ENCODE measurements at regions not wholly inside any gene's neighbourhood (a gene's known extent, or its start where the extent isn't known, plus 50 kb on each side); places are given as distances from the start of the nearest gene placed in this dataset.

DNA sequence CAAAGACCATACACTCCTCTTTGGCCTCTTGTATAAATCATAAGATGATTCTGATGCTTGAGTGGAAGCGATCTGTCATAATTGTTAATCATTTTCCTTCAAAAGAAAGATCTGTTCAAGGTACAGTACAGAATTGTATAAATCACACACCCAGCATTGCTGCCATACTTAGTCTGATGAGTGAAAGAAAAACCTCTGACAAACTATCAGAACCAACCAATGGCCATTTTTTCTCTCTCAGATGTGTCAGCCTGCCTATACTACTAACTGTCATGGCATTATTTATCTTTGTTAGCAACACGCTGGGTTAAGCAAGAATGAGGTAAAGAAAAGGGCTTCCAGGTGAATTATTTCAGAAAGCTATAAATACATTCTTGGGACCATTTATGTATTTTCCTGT is 1112.7 kb upstream of the TENM4 start:
- POLR2A ChIA-PET, result no interaction called here
- H3K27me3 ChIP-seq (replicated peaks in 1 of 2; ENCODE audit: control insufficient read depth in 2 of 2, extremely low read depth in 1 of 2, insufficient read depth in 2 of 2, low read length in 1 of 2), result no peaks in the 10 kb centered on the region
- Mint-ChIP-seq H3K4me1 (no peaks in the 10 kb centered on the region), H3K36me3 (no peaks in the 10 kb centered on the region), H3K4me3 (no peak overlapping the region), H3K9me3 (peaks cover 19 to 31% (median 25%) of the 10 kb centered on the region in 3 donors), H3K27me3 (no peaks in the 10 kb centered on the region), H3K27ac (no peak overlapping the region)
- no CpG with 5 or more reads among the region's 2 CpGs for WGBS (ENCODE audit: insufficient coverage)
- no peak for DNase-seq
- CTCF ChIA-PET, result no interaction called here
- no peaks in the 10 kb centered on the region for H3K9me3 ChIP-seq
- H3K4me1 ChIP-seq (ENCODE audit: control insufficient read depth in 1 of 2, extremely low read depth in 1 of 2, insufficient read depth in 2 of 2, low read length in 2 of 2), result no peaks in the 10 kb centered on the region
- no peaks in the 10 kb centered on the region for H3K36me3 ChIP-seq (ENCODE audit: control insufficient read depth in 2 of 2, extremely low read depth in 1 of 2, insufficient read depth in 1 of 2, low read length in 1 of 2)
- H3K27ac ChIP-seq (ENCODE audit: low read length), result no peak overlapping the region
- ATAC-seq (replicated peaks in 1 of 4), result no peak
- H3K4me3 ChIP-seq (ENCODE audit: control insufficient read depth in 1 of 2, extremely low read depth in 1 of 2, low read length in 1 of 2), result no peak overlapping the region

DNA sequence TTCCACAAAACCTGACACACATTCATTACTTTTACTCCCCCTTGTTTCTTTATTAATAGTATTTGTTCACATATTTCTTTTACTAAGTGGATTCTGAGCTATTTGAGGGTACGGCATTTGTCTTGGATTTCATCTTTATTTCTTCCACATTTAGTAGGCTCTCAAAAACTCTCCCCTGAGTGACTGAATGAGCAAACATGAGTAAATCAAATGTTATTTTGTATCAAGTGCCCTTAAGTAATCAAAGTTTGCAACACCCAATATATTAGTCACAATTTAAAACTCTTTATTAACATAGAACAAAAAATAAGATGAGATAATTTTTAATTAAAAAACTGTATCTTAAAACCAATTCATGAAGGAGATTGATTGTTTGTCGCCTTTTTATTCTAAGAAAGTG is 1101.9 kb upstream of the TENM4 start:
- Mint-ChIP-seq H3K9me3 (peaks cover 9 to 32% (median 13%) of the 10 kb centered on the region in 3 donors), H3K4me1 (no peaks in the 10 kb centered on the region), H3K27me3 (no peaks in the 10 kb centered on the region), H3K36me3 (no peaks in the 10 kb centered on the region), H3K4me3 (no peak overlapping the region), H3K27ac (no peak overlapping the region)
- no peak overlapping the region for H3K4me3 ChIP-seq (ENCODE audit: control insufficient read depth in 1 of 2, extremely low read depth in 1 of 2, low read length in 1 of 2)
- no peaks in the 10 kb centered on the region for H3K36me3 ChIP-seq (ENCODE audit: control insufficient read depth in 2 of 2, extremely low read depth in 1 of 2, insufficient read depth in 1 of 2, low read length in 1 of 2)
- WGBS (ENCODE audit: insufficient coverage), result no CpG with 5 or more reads among the region's 2 CpGs
- POLR2A ChIA-PET, result no interaction called here
- ATAC-seq (replicated peaks in 1 of 4), result no peak
- no peaks in the 10 kb centered on the region for H3K27me3 ChIP-seq (replicated peaks in 1 of 2; ENCODE audit: control insufficient read depth in 2 of 2, extremely low read depth in 1 of 2, insufficient read depth in 2 of 2, low read length in 1 of 2)
- no peak overlapping the region for H3K27ac ChIP-seq (ENCODE audit: low read length)
- CTCF ChIA-PET, result no interaction called here
- H3K4me1 ChIP-seq (ENCODE audit: control insufficient read depth in 1 of 2, extremely low read depth in 1 of 2, insufficient read depth in 2 of 2, low read length in 2 of 2), result no peaks in the 10 kb centered on the region
- H3K9me3 ChIP-seq, result no peaks in the 10 kb centered on the region
- no peak for DNase-seq

DNA sequence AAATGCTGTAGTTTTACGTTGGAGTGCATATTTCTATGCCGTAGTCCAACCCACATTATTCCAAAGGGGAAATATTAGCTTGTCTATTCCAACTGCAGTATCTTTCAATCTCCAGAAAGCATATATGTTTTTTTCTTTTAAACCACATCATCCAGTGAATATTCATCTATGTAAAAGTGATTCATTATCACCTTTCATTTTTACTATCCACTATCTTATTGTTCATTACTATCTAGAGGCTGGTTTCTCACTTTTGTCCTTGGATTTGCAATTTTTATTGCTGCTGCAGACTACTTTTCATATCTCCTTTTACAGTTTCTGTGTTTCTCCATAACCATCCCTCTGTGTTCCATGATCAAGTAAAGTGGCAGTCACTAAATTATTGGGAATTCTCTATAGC is 1097.2 kb upstream of the TENM4 start:
- no CpG with 5 or more reads among the region's 2 CpGs for WGBS (ENCODE audit: insufficient coverage)

GRCh38 chr11:80533463-80533862 is 1092.6 kb upstream of the TENM4 start:
- H3K27me3 ChIP-seq (replicated peaks in 1 of 2; ENCODE audit: control insufficient read depth in 2 of 2, extremely low read depth in 1 of 2, insufficient read depth in 2 of 2, low read length in 1 of 2), result no peaks in the 10 kb centered on the region
- H3K27ac Mint-ChIP-seq, result no peak overlapping the region
- no peak overlapping the region for H3K27ac ChIP-seq (ENCODE audit: low read length)
- H3K4me3 ChIP-seq (ENCODE audit: control insufficient read depth in 1 of 2, extremely low read depth in 1 of 2, low read length in 1 of 2), result no peak overlapping the region
- peaks cover 11 to 18% (median 14%) of the 10 kb centered on the region in 3 donors for H3K9me3 Mint-ChIP-seq
- WGBS (ENCODE audit: insufficient coverage), result no CpG with 5 or more reads among the region's 1 CpG
- no peaks in the 10 kb centered on the region for H3K36me3 ChIP-seq (ENCODE audit: control insufficient read depth in 2 of 2, extremely low read depth in 1 of 2, insufficient read depth in 1 of 2, low read length in 1 of 2)
- ATAC-seq (replicated peaks in 1 of 4), result no peak
- ChIA-PET CTCF (no interaction called here), POLR2A (no interaction called here)
- no peaks in the 10 kb centered on the region for H3K27me3 Mint-ChIP-seq
- no peaks in the 10 kb centered on the region for H3K36me3 Mint-ChIP-seq
- no peak for DNase-seq
- H3K4me1 Mint-ChIP-seq, result no peaks in the 10 kb centered on the region
- no peak overlapping the region for H3K4me3 Mint-ChIP-seq
- no peaks in the 10 kb centered on the region for H3K9me3 ChIP-seq
- H3K4me1 ChIP-seq (ENCODE audit: control insufficient read depth in 1 of 2, extremely low read depth in 1 of 2, insufficient read depth in 2 of 2, low read length in 2 of 2), result no peaks in the 10 kb centered on the region

More for the DNA sequence above, 1097.2 kb upstream of the TENM4 start:
- no peaks in the 10 kb centered on the region for H3K4me1 ChIP-seq (ENCODE audit: control insufficient read depth in 1 of 2, extremely low read depth in 1 of 2, insufficient read depth in 2 of 2, low read length in 2 of 2)
- no peak overlapping the region for H3K4me3 ChIP-seq (ENCODE audit: control insufficient read depth in 1 of 2, extremely low read depth in 1 of 2, low read length in 1 of 2)
- Mint-ChIP-seq H3K36me3 (no peaks in the 10 kb centered on the region), H3K27me3 (no peaks in the 10 kb centered on the region), H3K27ac (no peak overlapping the region), H3K9me3 (peaks cover 9 to 26% (median 17%) of the 10 kb centered on the region in 3 donors), H3K4me3 (no peak overlapping the region), H3K4me1 (no peaks in the 10 kb centered on the region)
- ChIA-PET CTCF (no interaction called here), POLR2A (no interaction called here)
- H3K9me3 ChIP-seq, result no peaks in the 10 kb centered on the region
- no peak overlapping the region for H3K27ac ChIP-seq (ENCODE audit: low read length)
- H3K36me3 ChIP-seq (ENCODE audit: control insufficient read depth in 2 of 2, extremely low read depth in 1 of 2, insufficient read depth in 1 of 2, low read length in 1 of 2), result no peaks in the 10 kb centered on the region
- DNase-seq (no peak), ATAC-seq (replicated peaks in 1 of 4) (no peak)
- H3K27me3 ChIP-seq (replicated peaks in 1 of 2; ENCODE audit: control insufficient read depth in 2 of 2, extremely low read depth in 1 of 2, insufficient read depth in 2 of 2, low read length in 1 of 2), result no peaks in the 10 kb centered on the region

DNA sequence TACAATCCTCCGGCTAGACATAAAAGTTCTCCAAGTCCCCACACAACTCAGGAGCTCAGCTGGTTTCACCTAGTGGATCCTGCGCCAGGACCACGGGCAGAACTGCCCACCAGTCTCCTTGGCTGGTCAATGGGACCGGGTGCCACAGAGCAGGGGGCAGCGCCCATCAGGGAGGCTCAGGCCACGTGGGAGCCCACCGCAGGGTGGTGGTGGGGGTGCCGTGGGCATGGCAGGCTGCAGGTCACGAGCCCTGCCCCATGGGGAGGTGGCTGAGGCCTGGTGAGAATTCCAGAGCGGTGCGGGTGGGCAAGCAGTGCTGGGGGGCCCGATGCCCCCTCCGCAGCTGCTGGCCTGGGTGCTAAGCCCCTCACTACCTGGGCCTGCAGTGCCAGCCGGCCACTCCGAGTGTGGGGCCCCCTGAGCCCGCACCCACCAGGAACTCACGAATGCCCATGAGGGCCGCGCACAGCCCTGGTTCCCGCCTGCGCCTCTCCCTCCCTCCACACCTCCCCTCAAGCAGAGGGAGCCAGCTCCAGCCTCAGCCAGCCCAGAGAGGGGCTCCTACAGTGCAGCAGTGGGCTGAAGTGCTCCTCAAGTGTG is 1091.9 kb upstream of the TENM4 start:
- 93% methylated on average over 13 of the region's 21 CpGs for WGBS (ENCODE audit: insufficient coverage)
- H3K27ac ChIP-seq (ENCODE audit: low read length), result no peak overlapping the region
- no peak overlapping the region for H3K4me3 ChIP-seq (ENCODE audit: control insufficient read depth in 1 of 2, extremely low read depth in 1 of 2, low read length in 1 of 2)
- POLR2A ChIA-PET, result no interaction called here
- peaks cover 7 to 21% (median 14%) of the 10 kb centered on the region in 3 donors for H3K9me3 Mint-ChIP-seq
- H3K27ac Mint-ChIP-seq, result no peak overlapping the region
- no peaks in the 10 kb centered on the region for H3K36me3 ChIP-seq (ENCODE audit: control insufficient read depth in 2 of 2, extremely low read depth in 1 of 2, insufficient read depth in 1 of 2, low read length in 1 of 2)
- DNase-seq, result no peak
- CTCF ChIA-PET, result no interaction called here
- H3K27me3 Mint-ChIP-seq, result no peaks in the 10 kb centered on the region
- no peaks in the 10 kb centered on the region for H3K27me3 ChIP-seq (replicated peaks in 1 of 2; ENCODE audit: control insufficient read depth in 2 of 2, extremely low read depth in 1 of 2, insufficient read depth in 2 of 2, low read length in 1 of 2)
- no peaks in the 10 kb centered on the region for H3K9me3 ChIP-seq
- H3K36me3 Mint-ChIP-seq, result no peaks in the 10 kb centered on the region
- H3K4me3 Mint-ChIP-seq, result no peak overlapping the region
- ATAC-seq (replicated peaks in 1 of 4), result peak in 1 of 4 experiments; percentile 33
- no peaks in the 10 kb centered on the region for H3K4me1 ChIP-seq (ENCODE audit: control insufficient read depth in 1 of 2, extremely low read depth in 1 of 2, insufficient read depth in 2 of 2, low read length in 2 of 2)
- no peaks in the 10 kb centered on the region for H3K4me1 Mint-ChIP-seq

DNA sequence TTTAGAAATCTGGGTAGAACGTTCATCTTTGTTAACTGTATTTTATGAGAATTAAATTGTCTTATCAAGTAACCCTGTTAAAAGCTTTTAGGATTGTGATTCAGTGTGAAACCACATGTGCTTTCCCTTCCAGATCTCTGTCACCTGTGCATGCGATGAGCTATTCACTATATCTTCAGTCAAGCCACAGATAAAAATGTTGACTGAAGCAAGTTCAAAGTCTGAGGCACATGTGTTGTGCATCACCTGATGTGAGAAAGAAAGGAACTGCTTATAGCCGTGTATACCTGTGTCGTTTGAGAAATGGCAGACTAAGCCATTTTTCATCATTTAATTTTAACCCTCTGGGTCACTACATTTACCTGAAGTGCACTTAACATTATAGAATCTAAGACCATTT is 1088.9 kb upstream of the TENM4 start:
- no peaks in the 10 kb centered on the region for H3K9me3 ChIP-seq
- ATAC-seq (replicated peaks in 1 of 4), result no peak
- no peak for DNase-seq
- Mint-ChIP-seq H3K36me3 (no peaks in the 10 kb centered on the region), H3K4me1 (no peaks in the 10 kb centered on the region), H3K4me3 (no peak overlapping the region), H3K27me3 (no peaks in the 10 kb centered on the region), H3K9me3 (peaks cover 17 to 21% (median 21%) of the 10 kb centered on the region in 3 donors), H3K27ac (no peak overlapping the region)
- H3K27ac ChIP-seq (ENCODE audit: low read length), result no peak overlapping the region
- H3K27me3 ChIP-seq (replicated peaks in 1 of 2; ENCODE audit: control insufficient read depth in 2 of 2, extremely low read depth in 1 of 2, insufficient read depth in 2 of 2, low read length in 1 of 2), result no peaks in the 10 kb centered on the region
- ChIA-PET POLR2A (no interaction called here), CTCF (no interaction called here)
- no CpG with 5 or more reads among the region's 4 CpGs for WGBS (ENCODE audit: insufficient coverage)
- H3K4me3 ChIP-seq (ENCODE audit: control insufficient read depth in 1 of 2, extremely low read depth in 1 of 2, low read length in 1 of 2), result no peak overlapping the region
- H3K4me1 ChIP-seq (ENCODE audit: control insufficient read depth in 1 of 2, extremely low read depth in 1 of 2, insufficient read depth in 2 of 2, low read length in 2 of 2), result no peaks in the 10 kb centered on the region
- no peaks in the 10 kb centered on the region for H3K36me3 ChIP-seq (ENCODE audit: control insufficient read depth in 2 of 2, extremely low read depth in 1 of 2, insufficient read depth in 1 of 2, low read length in 1 of 2)
